ENCODE measurements at regions not wholly inside any gene's neighbourhood (a gene's known extent, or its start where the extent isn't known, plus 50 kb on each side); places are given as distances from the start of the nearest gene placed in this dataset.

DNA sequence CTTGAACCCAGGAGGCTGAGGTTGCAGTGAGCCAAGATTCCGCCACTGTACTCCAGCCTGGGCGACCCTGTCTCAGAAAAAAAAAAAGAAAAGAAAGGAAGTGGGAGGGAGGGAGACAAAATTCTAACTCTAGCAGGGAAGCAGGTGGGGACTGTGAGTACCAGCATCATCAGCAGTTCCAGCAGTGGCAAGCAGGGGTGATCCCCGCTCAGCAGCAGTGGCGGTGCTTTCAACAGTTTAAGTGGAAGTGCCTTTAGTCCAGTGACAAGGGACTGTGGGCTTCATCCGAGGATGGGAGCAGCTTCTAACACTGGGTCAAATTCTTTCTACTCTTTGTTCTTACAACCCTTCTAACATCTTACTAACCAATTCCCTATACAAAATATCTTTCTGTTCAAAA lies 858.1 kb upstream of the ADAMTS5 start:
- TF ChIP-seq, protein P1, sequence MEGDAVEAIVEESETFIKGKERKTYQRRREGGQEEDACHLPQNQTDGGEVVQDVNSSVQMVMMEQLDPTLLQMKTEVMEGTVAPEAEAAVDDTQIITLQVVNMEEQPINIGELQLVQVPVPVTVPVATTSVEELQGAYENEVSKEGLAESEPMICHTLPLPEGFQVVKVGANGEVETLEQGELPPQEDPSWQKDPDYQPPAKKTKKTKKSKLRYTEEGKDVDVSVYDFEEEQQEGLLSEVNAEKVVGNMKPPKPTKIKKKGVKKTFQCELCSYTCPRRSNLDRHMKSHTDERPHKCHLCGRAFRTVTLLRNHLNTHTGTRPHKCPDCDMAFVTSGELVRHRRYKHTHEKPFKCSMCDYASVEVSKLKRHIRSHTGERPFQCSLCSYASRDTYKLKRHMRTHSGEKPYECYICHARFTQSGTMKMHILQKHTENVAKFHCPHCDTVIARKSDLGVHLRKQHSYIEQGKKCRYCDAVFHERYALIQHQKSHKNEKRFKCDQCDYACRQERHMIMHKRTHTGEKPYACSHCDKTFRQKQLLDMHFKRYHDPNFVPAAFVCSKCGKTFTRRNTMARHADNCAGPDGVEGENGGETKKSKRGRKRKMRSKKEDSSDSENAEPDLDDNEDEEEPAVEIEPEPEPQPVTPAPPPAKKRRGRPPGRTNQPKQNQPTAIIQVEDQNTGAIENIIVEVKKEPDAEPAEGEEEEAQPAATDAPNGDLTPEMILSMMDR (conservative IDR thresholded peaks at IDR 0.05; ENCODE audit: low read depth, low read length): no peak
- TF ChIP-seq EZH2 (IDR thresholded peaks at IDR 0.05; ENCODE audit: borderline replicate concordance, low read depth, low read length, poor library complexity, severe bottlenecking): no peak

Data from A673 (cell line).